ENCODE measurements at regions not wholly inside any gene's neighbourhood (a gene's known extent, or its start where the extent isn't known, plus 50 kb on each side); places are given as distances from the start of the nearest gene placed in this dataset.

DNA sequence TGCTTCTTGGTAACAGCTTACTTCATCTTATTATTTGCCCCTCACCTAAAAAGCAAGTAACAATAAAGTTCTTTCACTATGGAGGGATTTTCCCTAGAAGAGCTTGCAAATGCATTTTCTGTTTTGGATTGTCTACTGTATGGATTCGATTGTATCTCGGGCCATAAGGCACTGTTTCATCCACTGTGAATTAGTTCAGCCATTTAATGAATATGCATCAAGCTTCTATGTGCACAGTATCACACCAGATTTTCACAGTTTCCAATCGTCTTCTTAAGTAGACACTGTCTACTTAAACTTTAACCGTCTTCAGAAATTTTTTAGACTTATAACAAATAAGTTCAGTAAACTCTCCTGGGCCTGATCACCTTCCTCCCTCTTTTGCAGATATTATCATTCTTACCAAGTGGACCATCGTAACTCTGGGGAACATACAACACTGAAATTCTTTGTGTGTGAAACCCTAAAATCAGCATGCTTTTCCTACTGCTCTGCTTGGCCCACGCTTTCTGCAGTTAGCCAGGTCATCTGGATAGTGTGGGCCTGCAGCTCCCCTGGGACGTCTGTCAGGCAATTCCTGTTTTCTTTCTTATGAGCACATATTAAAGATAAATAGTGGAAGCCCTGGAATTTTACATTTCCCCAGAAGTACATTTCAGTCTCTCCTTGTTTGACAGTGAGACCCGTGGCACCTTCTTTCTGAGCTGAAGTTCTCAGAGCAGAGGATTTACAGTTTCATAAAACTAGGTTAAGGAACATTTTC is 136.5 kb upstream of the PDE10A start:
- TF ChIP-seq, protein P1, sequence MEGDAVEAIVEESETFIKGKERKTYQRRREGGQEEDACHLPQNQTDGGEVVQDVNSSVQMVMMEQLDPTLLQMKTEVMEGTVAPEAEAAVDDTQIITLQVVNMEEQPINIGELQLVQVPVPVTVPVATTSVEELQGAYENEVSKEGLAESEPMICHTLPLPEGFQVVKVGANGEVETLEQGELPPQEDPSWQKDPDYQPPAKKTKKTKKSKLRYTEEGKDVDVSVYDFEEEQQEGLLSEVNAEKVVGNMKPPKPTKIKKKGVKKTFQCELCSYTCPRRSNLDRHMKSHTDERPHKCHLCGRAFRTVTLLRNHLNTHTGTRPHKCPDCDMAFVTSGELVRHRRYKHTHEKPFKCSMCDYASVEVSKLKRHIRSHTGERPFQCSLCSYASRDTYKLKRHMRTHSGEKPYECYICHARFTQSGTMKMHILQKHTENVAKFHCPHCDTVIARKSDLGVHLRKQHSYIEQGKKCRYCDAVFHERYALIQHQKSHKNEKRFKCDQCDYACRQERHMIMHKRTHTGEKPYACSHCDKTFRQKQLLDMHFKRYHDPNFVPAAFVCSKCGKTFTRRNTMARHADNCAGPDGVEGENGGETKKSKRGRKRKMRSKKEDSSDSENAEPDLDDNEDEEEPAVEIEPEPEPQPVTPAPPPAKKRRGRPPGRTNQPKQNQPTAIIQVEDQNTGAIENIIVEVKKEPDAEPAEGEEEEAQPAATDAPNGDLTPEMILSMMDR (IDR thresholded peaks at IDR 0.05; ENCODE audit: borderline replicate concordance), result no peak
- Histone ChIP-seq H3K4me1 (peaks cover 29% of the 10 kb centered on the region), H3K4me3 (no peak overlapping the region), H3K36me3 (no peaks in the 10 kb centered on the region), H3K9me3 (replicated peaks) (no peaks in the 10 kb centered on the region), H3K27ac (replicated peaks) (peak overlapping the region; percentile 57), H3K27me3 (ENCODE audit: low read depth) (no peaks in the 10 kb centered on the region)
- peak; percentile 57 for DNase-seq
- intact Hi-C loops (cut with micrococcal nuclease), result no loop called here

DNA sequence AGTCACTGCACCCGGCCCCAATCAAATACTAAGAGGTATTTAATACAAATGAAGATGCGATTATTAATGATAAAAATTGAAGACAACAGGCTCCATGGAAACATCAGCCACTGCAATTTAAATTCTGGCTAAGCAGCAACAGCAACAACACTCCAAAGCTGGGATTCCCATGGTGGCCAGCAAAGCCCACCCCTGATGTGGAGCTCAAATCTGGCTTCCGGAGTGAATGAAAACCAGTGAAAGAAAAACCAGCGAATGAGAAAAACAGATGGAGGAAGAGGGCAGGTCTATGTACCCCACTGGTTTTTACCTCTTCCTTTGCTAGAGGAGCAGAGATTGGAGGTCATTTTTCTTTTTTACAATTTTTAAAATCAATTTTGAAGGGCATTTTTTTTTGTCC is 135.9 kb upstream of the PDE10A start:
- H3K36me3 ChIP-seq, result no peaks in the 10 kb centered on the region
- no peak overlapping the region for H3K4me3 ChIP-seq
- H3K9me3 ChIP-seq (replicated peaks), result no peaks in the 10 kb centered on the region
- H3K27ac ChIP-seq (replicated peaks), result peak overlapping the region; percentile 57
- TF ChIP-seq, protein P1 (IDR thresholded peaks at IDR 0.05; ENCODE audit: borderline replicate concordance), result no peak
- DNase-seq, result no peak
- H3K4me1 ChIP-seq, result peaks cover 23% of the 10 kb centered on the region
- intact Hi-C loops (cut with micrococcal nuclease), result no loop called here
- H3K27me3 ChIP-seq (ENCODE audit: low read depth), result no peaks in the 10 kb centered on the region

DNA sequence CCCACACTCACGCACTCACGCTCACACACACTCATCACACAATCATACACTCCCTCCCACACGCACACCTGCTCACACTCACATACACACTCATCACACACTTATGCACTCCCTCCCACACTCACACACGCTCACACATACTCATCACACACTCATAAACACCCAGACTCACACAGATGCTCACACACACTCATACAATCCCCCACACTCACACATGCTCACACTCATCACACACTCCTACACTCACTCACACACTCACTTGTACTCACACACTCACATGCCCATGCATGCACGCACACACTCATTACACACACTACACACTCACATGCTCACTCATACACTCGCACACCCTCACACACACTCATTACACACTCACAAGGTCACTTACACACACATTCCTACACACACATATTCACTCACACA is 131.1 kb upstream of the PDE10A start:
- Histone ChIP-seq H3K27me3 (ENCODE audit: low read depth) (no peaks in the 10 kb centered on the region), H3K36me3 (no peaks in the 10 kb centered on the region), H3K9me3 (replicated peaks) (no peaks in the 10 kb centered on the region), H3K27ac (replicated peaks) (no peak overlapping the region), H3K4me1 (peaks cover 6% of the 10 kb centered on the region), H3K4me3 (no peak overlapping the region)
- intact Hi-C loops (cut with micrococcal nuclease), result no loop called here
- no peak for DNase-seq
- TF ChIP-seq, protein P1 (IDR thresholded peaks at IDR 0.05; ENCODE audit: borderline replicate concordance), result no peak

DNA sequence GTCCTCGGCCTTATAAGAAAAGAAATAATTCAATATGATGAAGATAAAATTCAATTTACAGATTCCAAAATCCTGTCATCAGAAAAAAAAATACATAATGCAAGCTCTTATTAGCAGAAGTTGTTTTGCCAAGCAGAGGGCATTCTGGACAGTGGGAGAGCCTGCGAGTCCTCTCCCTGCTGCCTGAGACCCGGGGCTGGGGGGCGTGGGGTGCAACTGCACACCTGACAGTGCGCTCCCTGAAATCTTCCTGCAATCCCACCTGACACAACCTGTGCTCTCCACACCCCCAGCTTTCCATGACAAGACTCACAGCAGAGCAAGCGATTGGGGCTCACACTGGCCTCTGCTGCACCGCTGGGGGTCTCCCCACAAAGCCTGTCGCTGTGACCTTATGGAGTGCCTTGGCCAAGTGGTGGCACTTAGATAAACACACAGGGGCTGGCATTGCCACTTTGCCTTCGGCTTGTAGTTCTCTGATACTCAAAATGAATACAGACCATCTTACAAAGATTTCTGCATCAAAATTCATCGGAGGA is 130.3 kb upstream of the PDE10A start:
- no peaks in the 10 kb centered on the region for H3K9me3 ChIP-seq (replicated peaks)
- DNase-seq, result no peak
- TF ChIP-seq, protein P1 (IDR thresholded peaks at IDR 0.05; ENCODE audit: borderline replicate concordance), result no peak
- H3K27me3 ChIP-seq (ENCODE audit: low read depth), result no peaks in the 10 kb centered on the region
- no peaks in the 10 kb centered on the region for H3K4me1 ChIP-seq
- intact Hi-C loops (cut with micrococcal nuclease), result no loop called here
- H3K36me3 ChIP-seq, result no peaks in the 10 kb centered on the region
- no peak overlapping the region for H3K4me3 ChIP-seq
- no peak overlapping the region for H3K27ac ChIP-seq (replicated peaks)

DNA sequence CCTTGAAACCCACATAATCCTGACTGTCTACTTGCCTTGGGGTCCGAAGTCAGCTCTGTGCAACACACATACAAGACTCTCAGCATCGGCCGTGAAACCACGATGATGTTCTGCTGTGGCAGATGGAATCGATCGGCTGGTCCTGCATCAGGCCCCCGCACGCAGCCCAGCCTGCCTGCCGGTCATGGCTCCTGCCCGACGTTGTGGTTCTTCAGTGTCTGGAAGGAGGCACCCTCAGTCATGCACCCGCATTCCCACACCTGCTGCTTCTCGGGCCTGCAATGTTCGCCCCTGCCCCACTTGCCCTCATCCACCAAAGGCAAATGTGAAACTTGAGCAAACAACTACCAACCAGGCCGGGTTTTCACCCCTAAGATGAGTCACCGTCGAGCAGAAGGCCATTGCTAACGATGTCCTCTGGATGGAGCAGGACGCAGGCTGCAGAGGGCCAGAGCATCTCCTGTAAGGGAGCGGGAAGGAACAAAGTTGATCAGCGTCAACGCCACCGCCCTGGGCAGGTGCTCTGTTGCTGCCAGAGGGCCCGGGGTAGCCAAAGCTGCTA is 128.9 kb upstream of the PDE10A start:
- H3K36me3 ChIP-seq, result no peaks in the 10 kb centered on the region
- H3K9me3 ChIP-seq (replicated peaks), result no peaks in the 10 kb centered on the region
- H3K27ac ChIP-seq (replicated peaks), result no peak overlapping the region
- no peak for DNase-seq
- no peaks in the 10 kb centered on the region for H3K4me1 ChIP-seq
- no peaks in the 10 kb centered on the region for H3K27me3 ChIP-seq (ENCODE audit: low read depth)
- intact Hi-C loops (cut with micrococcal nuclease), result no loop called here
- TF ChIP-seq, protein P1 (IDR thresholded peaks at IDR 0.05; ENCODE audit: borderline replicate concordance), result no peak
- H3K4me3 ChIP-seq, result no peak overlapping the region

All from left ventricle myocardium inferior (tissue), 1 donor.